CD4-positive, alpha-beta T cell (primary cell): ENCODE measurements at regions not wholly inside any gene's neighbourhood (a gene's known extent, or its start where the extent isn't known, plus 50 kb on each side); places are given as distances from the start of the nearest gene placed in this dataset.

Experiments
- ATAC-seq: fragments of 200-7000 bp; cut with Tn5 transposase; one replicate; pipeline ENCODE4 v1.10.0; 2022; ENCODE audit warnings: mild to moderate bottlenecking; ENCODE audit not compliant: poor library complexity
- CTCF ChIA-PET: fragments of 350-600 bp; sonication (Branson Sonifier 250); formaldehyde crosslinking; loops from one replicate; lab custom pipeline; 2021; ENCODE audit warnings: antibody characterized with exemption, inconsistent platforms; lab: Charles Lee
- POLR2A ChIA-PET: fragments of 350-600 bp; sonication (Branson Sonifier 250); formaldehyde crosslinking; loops from one replicate; lab custom pipeline; 2021; ENCODE audit warnings: antibody characterized with exemption, inconsistent platforms; lab: Charles Lee
- DNase-seq, 14 experiments: peaks; one replicate each; pipeline ENCODE4 v3.0.0-alpha.2; 2013 to 2020; ENCODE audit warnings: mixed read lengths in 2 of 14
- H3K27ac ChIP-seq, 2 donors: one replicate each; pipeline versions ENCODE4 v1.5.1 to v1.7.0; 2013; ENCODE audit warnings: low read length in 2 of 2, low read depth in 1 of 2, mild to moderate bottlenecking in 1 of 2
- H3K27me3 ChIP-seq, 2 experiments: 1 replicate in 1 of 2; 2 replicates in 1 of 2; pipeline versions ENCODE4 v1.6.1 to v1.7.0; 2013; ENCODE audit warnings: low read length in 2 of 2, control low read depth in 1 of 2, mild to moderate bottlenecking in 1 of 2, moderate library complexity in 1 of 2; ENCODE audit not compliant: insufficient read depth in 2 of 2, control insufficient read depth in 1 of 2
- H3K36me3 ChIP-seq: one replicate; pipeline ENCODE4 v1.6.1; 2013; ENCODE audit warnings: low read length, control low read depth; ENCODE audit not compliant: insufficient read depth
- H3K4me1 ChIP-seq: one replicate; pipeline ENCODE4 v1.6.1; 2013; ENCODE audit warnings: low read length, control low read depth; ENCODE audit not compliant: insufficient read depth
- H3K4me3 ChIP-seq: one replicate; pipeline ENCODE4 v1.5.1; 2013; ENCODE audit warnings: mild to moderate bottlenecking, low read length, moderate library complexity
- H3K9me3 ChIP-seq, 2 experiments: 1 replicate in 1 of 2; 2 replicates in 1 of 2; pipeline versions ENCODE4 v1.6.1 to v1.7.0; 2013; ENCODE audit warnings: low read length in 2 of 2, mild to moderate bottlenecking in 2 of 2, control low read depth in 1 of 2, moderate library complexity in 1 of 2; ENCODE audit not compliant: control insufficient read depth in 1 of 2, insufficient read depth in 1 of 2
- H3K27ac Mint-ChIP-seq: one replicate; pipeline ENCODE4 v1.8.0; 2020; ENCODE audit warnings: mixed read lengths
- H3K27me3 Mint-ChIP-seq: one replicate; pipeline ENCODE4 v1.8.0; 2021; ENCODE audit warnings: mixed read lengths
- H3K36me3 Mint-ChIP-seq: one replicate; pipeline ENCODE4 v1.8.0; 2021; ENCODE audit warnings: low read depth, mixed read lengths
- H3K4me1 Mint-ChIP-seq: one replicate; pipeline ENCODE4 v1.8.0; 2021; ENCODE audit warnings: low read depth, mixed read lengths
- H3K4me3 Mint-ChIP-seq: one replicate; pipeline ENCODE4 v1.8.0; 2020; ENCODE audit warnings: mild to moderate bottlenecking, mixed read lengths
- H3K9me3 Mint-ChIP-seq: one replicate; pipeline ENCODE4 v1.8.0; 2020; ENCODE audit warnings: mixed read lengths
- CTCF ChIP-seq: fragments of 200-600 bp; IDR thresholded peaks from one replicate; pipeline ENCODE4 v1.8.0; 2022; ENCODE audit warnings: antibody characterized with exemption, mild to moderate bottlenecking
- intact Hi-C, 2 experiments: fragments of 100-400 bp; cut with DNase I in 1 of 2; cut with micrococcal nuclease in 1 of 2; formaldehyde crosslinking; loops; one replicate each; pipeline versions ENCODE4 v1.15.1 to v1.9.0; 2023 to 2025; cut with DNase I, micrococcal nuclease

GRCh38 chrX:69554321-69554947 is 50.3 kb downstream of the NALF2 start:
- intact Hi-C loops = no loop called here
- Histone ChIP-seq H3K36me3 (no peaks in the 10 kb centered on the region), H3K4me1 (no peaks in the 10 kb centered on the region), H3K27me3 (no peaks in the 10 kb centered on the region), H3K27ac (no peak overlapping the region), H3K9me3 (no peaks in the 10 kb centered on the region), H3K4me3 (no peak overlapping the region)
- Mint-ChIP-seq H3K36me3 (no peaks in the 10 kb centered on the region), H3K27ac (no peak overlapping the region), H3K4me3 (no peak overlapping the region), H3K4me1 (no peaks in the 10 kb centered on the region), H3K9me3 (no peaks in the 10 kb centered on the region), H3K27me3 (no peaks in the 10 kb centered on the region)
- DNase-seq (no peak), ATAC-seq (no peak)
- POLR2A ChIA-PET = no interaction called here
- CTCF ChIA-PET = no interaction called here
- no peak for TF ChIP-seq CTCF

GRCh38 chrX:69555481-69556041 is 51.4 kb downstream of the NALF2 start:
- no peaks in the 10 kb centered on the region for H3K4me1 Mint-ChIP-seq
- Histone ChIP-seq H3K27ac (no peak overlapping the region), H3K36me3 (no peaks in the 10 kb centered on the region), H3K27me3 (no peaks in the 10 kb centered on the region), H3K4me3 (no peak overlapping the region), H3K9me3 (no peaks in the 10 kb centered on the region), H3K4me1 (no peaks in the 10 kb centered on the region)
- no peak overlapping the region for H3K27ac Mint-ChIP-seq
- intact Hi-C loops = no loop called here
- DNase-seq = no peak
- no peak for ATAC-seq
- no peak overlapping the region for H3K4me3 Mint-ChIP-seq
- POLR2A ChIA-PET = no interaction called here
- no peaks in the 10 kb centered on the region for H3K9me3 Mint-ChIP-seq
- CTCF ChIA-PET = no interaction called here
- TF ChIP-seq CTCF = no peak
- H3K27me3 Mint-ChIP-seq = no peaks in the 10 kb centered on the region
- no peaks in the 10 kb centered on the region for H3K36me3 Mint-ChIP-seq

GRCh38 chrX:69556060-69557011 is 52.2 kb downstream of the NALF2 start:
- no peak for ATAC-seq
- H3K27me3 Mint-ChIP-seq = no peaks in the 10 kb centered on the region
- H3K4me3 Mint-ChIP-seq = no peak overlapping the region
- Histone ChIP-seq H3K36me3 (no peaks in the 10 kb centered on the region), H3K4me1 (no peaks in the 10 kb centered on the region), H3K9me3 (no peaks in the 10 kb centered on the region), H3K27ac (no peak overlapping the region), H3K4me3 (no peak overlapping the region), H3K27me3 (no peaks in the 10 kb centered on the region)
- no peak overlapping the region for H3K27ac Mint-ChIP-seq
- ChIA-PET CTCF (no interaction called here), POLR2A (no interaction called here)
- H3K36me3 Mint-ChIP-seq = no peaks in the 10 kb centered on the region
- intact Hi-C loops = no loop called here
- H3K9me3 Mint-ChIP-seq = no peaks in the 10 kb centered on the region
- DNase-seq = no peak
- no peak for TF ChIP-seq CTCF
- no peaks in the 10 kb centered on the region for H3K4me1 Mint-ChIP-seq
